ENCODE measurements at regions not wholly inside any gene's neighbourhood (a gene's known extent, or its start where the extent isn't known, plus 50 kb on each side); places are given as distances from the start of the nearest gene placed in this dataset.

- H3K27me3 Mint-ChIP-seq = peaks cover 3% of the 10 kb centered on the region
- H3K27ac Mint-ChIP-seq = no peak overlapping the region
- no peaks in the 10 kb centered on the region for H3K9me3 Mint-ChIP-seq
- ChIA-PET POLR2A (no interaction called here), CTCF (no interaction called here)
- no peak for DNase-seq
- no peaks in the 10 kb centered on the region for H3K36me3 Mint-ChIP-seq (ENCODE audit: low read depth)
- H3K4me1 Mint-ChIP-seq = peaks cover 3% of the 10 kb centered on the region
- H3K4me3 Mint-ChIP-seq = no peak overlapping the region
These were observed 68.2 kb upstream of the BAIAP2L1 start for GRCh38 chr7:98469088-98469487.

- no peak for DNase-seq
- ChIA-PET CTCF (no interaction called here), POLR2A (no interaction called here)
- no peak overlapping the region for H3K4me3 Mint-ChIP-seq
- peaks cover 3% of the 10 kb centered on the region for H3K4me1 Mint-ChIP-seq
- H3K9me3 Mint-ChIP-seq = no peaks in the 10 kb centered on the region
- H3K27me3 Mint-ChIP-seq = peaks cover 3% of the 10 kb centered on the region
- no peak overlapping the region for H3K27ac Mint-ChIP-seq
- no peaks in the 10 kb centered on the region for H3K36me3 Mint-ChIP-seq (ENCODE audit: low read depth)
These were observed 66.9 kb upstream of the BAIAP2L1 start for GRCh38 chr7:98467570-98468312.

- Mint-ChIP-seq H3K27me3 (no peaks in the 10 kb centered on the region), H3K4me1 (no peaks in the 10 kb centered on the region), H3K4me3 (no peak overlapping the region), H3K36me3 (ENCODE audit: low read depth) (no peaks in the 10 kb centered on the region), H3K9me3 (no peaks in the 10 kb centered on the region), H3K27ac (no peak overlapping the region)
- ChIA-PET CTCF (no interaction called here), POLR2A (no interaction called here)
- DNase-seq = no peak
These were observed 64.1 kb upstream of the BAIAP2L1 start for GRCh38 chr7:98465022-98465421.

- Mint-ChIP-seq H3K27ac (no peak overlapping the region), H3K4me1 (no peaks in the 10 kb centered on the region), H3K27me3 (no peaks in the 10 kb centered on the region), H3K9me3 (no peaks in the 10 kb centered on the region), H3K36me3 (ENCODE audit: low read depth) (no peaks in the 10 kb centered on the region), H3K4me3 (no peak overlapping the region)
- no peak for DNase-seq
- POLR2A ChIA-PET = no interaction called here
- CTCF ChIA-PET = no interaction called here
These were observed 63.7 kb upstream of the BAIAP2L1 start for GRCh38 chr7:98464558-98464940.

- H3K36me3 Mint-ChIP-seq (ENCODE audit: low read depth) = no peaks in the 10 kb centered on the region
- no peak overlapping the region for H3K27ac Mint-ChIP-seq
- no peaks in the 10 kb centered on the region for H3K4me1 Mint-ChIP-seq
- DNase-seq = no peak
- no peaks in the 10 kb centered on the region for H3K27me3 Mint-ChIP-seq
- H3K9me3 Mint-ChIP-seq = no peaks in the 10 kb centered on the region
- H3K4me3 Mint-ChIP-seq = no peak overlapping the region
- CTCF ChIA-PET = no interaction called here
- POLR2A ChIA-PET = no interaction called here
These were observed 63.1 kb upstream of the BAIAP2L1 start for GRCh38 chr7:98463837-98464557.

GRCh38 chr7:98462911-98463633 is 62.2 kb upstream of the BAIAP2L1 start:
- Mint-ChIP-seq H3K36me3 (ENCODE audit: low read depth) (no peaks in the 10 kb centered on the region), H3K27me3 (no peaks in the 10 kb centered on the region), H3K27ac (no peak overlapping the region), H3K4me1 (no peaks in the 10 kb centered on the region), H3K9me3 (no peaks in the 10 kb centered on the region), H3K4me3 (no peak overlapping the region)
- DNase-seq = no peak
- POLR2A ChIA-PET = no interaction called here
- CTCF ChIA-PET = interaction anchor here (0.6 kb wide), 1 partner anchor 21 kb away, joined by 3 read pairs; no protein-coding TSS in a partner anchor

GRCh38 chr7:98460902-98461301 is 60.0 kb upstream of the BAIAP2L1 start:
- Mint-ChIP-seq H3K9me3 (no peaks in the 10 kb centered on the region), H3K36me3 (ENCODE audit: low read depth) (no peaks in the 10 kb centered on the region), H3K4me3 (no peak overlapping the region), H3K4me1 (no peaks in the 10 kb centered on the region), H3K27me3 (no peaks in the 10 kb centered on the region), H3K27ac (no peak overlapping the region)
- ChIA-PET CTCF (no interaction called here), POLR2A (no interaction called here)
- no peak for DNase-seq

- POLR2A ChIA-PET = no interaction called here
- Mint-ChIP-seq H3K9me3 (no peaks in the 10 kb centered on the region), H3K27ac (no peak overlapping the region)
These were observed 58.6 kb upstream of the BAIAP2L1 start for GRCh38 chr7:98459529-98459928.

GRCh38 chr7:98458090-98458875 is 57.4 kb upstream of the BAIAP2L1 start:
- POLR2A ChIA-PET = no interaction called here

More at GRCh38 chr7:98459529-98459928, 58.6 kb upstream of the BAIAP2L1 start:
- Mint-ChIP-seq H3K36me3 (ENCODE audit: low read depth) (no peaks in the 10 kb centered on the region), H3K4me3 (no peak overlapping the region), H3K4me1 (no peaks in the 10 kb centered on the region), H3K27me3 (no peaks in the 10 kb centered on the region)
- DNase-seq = no peak
- CTCF ChIA-PET = no interaction called here

GRCh38 chr7:98456866-98457265 is 56.0 kb upstream of the BAIAP2L1 start:
- DNase-seq = no peak
- Mint-ChIP-seq H3K4me1 (no peaks in the 10 kb centered on the region), H3K27me3 (no peaks in the 10 kb centered on the region), H3K27ac (no peak overlapping the region), H3K9me3 (peaks cover 5% of the 10 kb centered on the region), H3K36me3 (ENCODE audit: low read depth) (no peaks in the 10 kb centered on the region), H3K4me3 (no peak overlapping the region)
- ChIA-PET POLR2A (no interaction called here), CTCF (no interaction called here)

More at GRCh38 chr7:98458090-98458875, 57.4 kb upstream of the BAIAP2L1 start:
- CTCF ChIA-PET = no interaction called here
- H3K9me3 Mint-ChIP-seq = peaks cover under 1% of the 10 kb centered on the region
- no peak overlapping the region for H3K4me3 Mint-ChIP-seq
- H3K36me3 Mint-ChIP-seq (ENCODE audit: low read depth) = no peaks in the 10 kb centered on the region
- no peaks in the 10 kb centered on the region for H3K4me1 Mint-ChIP-seq
- DNase-seq = no peak
- H3K27ac Mint-ChIP-seq = no peak overlapping the region
- no peaks in the 10 kb centered on the region for H3K27me3 Mint-ChIP-seq

- POLR2A ChIA-PET = no interaction called here
- CTCF ChIA-PET = no interaction called here
- H3K27me3 Mint-ChIP-seq = no peaks in the 10 kb centered on the region
These were observed 51.9 kb upstream of the BAIAP2L1 start for GRCh38 chr7:98452791-98453190.

More at GRCh38 chr7:98452791-98453190, 51.9 kb upstream of the BAIAP2L1 start:
- no peak for DNase-seq
- no peaks in the 10 kb centered on the region for H3K36me3 Mint-ChIP-seq (ENCODE audit: low read depth)
- no peaks in the 10 kb centered on the region for H3K4me1 Mint-ChIP-seq
- H3K4me3 Mint-ChIP-seq = no peak overlapping the region
- peaks cover 5% of the 10 kb centered on the region for H3K9me3 Mint-ChIP-seq
- no peak overlapping the region for H3K27ac Mint-ChIP-seq
